H1 (cell line): ENCODE measurements at regions not wholly inside any gene's neighbourhood (a gene's known extent, or its start where the extent isn't known, plus 50 kb on each side); places are given as distances from the start of the nearest gene placed in this dataset.

Experiments used
- BRCA1 ChIP-seq: IDR thresholded peaks from 2 replicates; pipeline ENCODE4 v1.6.1; 2012; ENCODE audit warnings: low read depth, low read length, improper control_type of control experiment
- CEBPB ChIP-seq: IDR thresholded peaks from 2 replicates; pipeline ENCODE4 v1.6.1; 2012; ENCODE audit warnings: low read depth, low read length
- CTCF ChIP-seq, 3 experiments: IDR thresholded peaks; 1 replicate in 2 of 3; 2 replicates in 1 of 3; pipeline versions ENCODE4 v1.5.1 to v1.6.1; 2011; ENCODE audit warnings: low read length in 3 of 3, mild to moderate bottlenecking in 3 of 3, inconsistent platforms in 2 of 3, low read depth in 1 of 3, moderate library complexity in 1 of 3; ENCODE audit not compliant: insufficient read depth in 1 of 3; ENCODE audit errors: control extremely low read depth in 1 of 3
- HDAC2 ChIP-seq, 2 experiments: fragments of 300-600 bp in 1 of 2; sonication (generic) in 1 of 2; IDR thresholded peaks; 2 replicates each; pipeline ENCODE4 v1.6.1; 2011 to 2012; ENCODE audit warnings: low read depth in 2 of 2, low read length in 2 of 2, mild to moderate bottlenecking in 2 of 2, moderate library complexity in 2 of 2, borderline replicate concordance in 1 of 2, inconsistent platforms in 1 of 2
- JUN ChIP-seq: IDR thresholded peaks from 2 replicates; pipeline ENCODE4 v1.6.1; 2011; ENCODE audit warnings: low read depth, mild to moderate bottlenecking, improper control_type of control experiment, low read length
- MAX ChIP-seq: IDR thresholded peaks from 2 replicates; pipeline ENCODE4 v1.6.1; 2012; ENCODE audit warnings: inconsistent platforms
- POLR2A ChIP-seq, 2 experiments: IDR thresholded peaks; 1 replicate in 1 of 2; 2 replicates in 1 of 2; pipeline ENCODE4 v1.6.1; 2011; ENCODE audit warnings: low read depth in 2 of 2, low read length in 2 of 2, mild to moderate bottlenecking in 2 of 2; ENCODE audit errors: control extremely low read depth in 1 of 2
- POLR2AphosphoS5 ChIP-seq: IDR thresholded peaks from 2 replicates; pipeline ENCODE4 v1.6.1; 2011; ENCODE audit warnings: low read depth, low read length
- SIN3A ChIP-seq, 2 experiments: IDR thresholded peaks in 1 of 2; conservative IDR thresholded peaks in 1 of 2; 2 replicates each; pipeline ENCODE4 v1.6.1; 2011 to 2012; ENCODE audit warnings: low read length in 2 of 2, improper control_type of control experiment in 1 of 2, low read depth in 1 of 2, mild to moderate bottlenecking in 1 of 2
- SP4 ChIP-seq: IDR thresholded peaks from 2 replicates; pipeline ENCODE4 v1.6.1; 2012; ENCODE audit warnings: low read length, inconsistent platforms
- TEAD4 ChIP-seq: IDR thresholded peaks from 2 replicates; pipeline ENCODE4 v1.6.1; 2012; ENCODE audit warnings: low read depth, low read length, inconsistent platforms, mixed read lengths
- USF2 ChIP-seq: IDR thresholded peaks from 2 replicates; pipeline ENCODE4 v1.6.1; 2011; ENCODE audit warnings: low read length, improper control_type of control experiment
- YY1 ChIP-seq: IDR thresholded peaks from 2 replicates; pipeline ENCODE4 v1.6.1; 2011; ENCODE audit warnings: low read depth, mild to moderate bottlenecking, low read length
- ZNF274 ChIP-seq: IDR thresholded peaks from 2 replicates; pipeline ENCODE4 v1.7.0; 2012; ENCODE audit warnings: low read length, borderline replicate concordance; ENCODE audit errors: extremely low read depth

GRCh38 chr2:204257781-204258180, 287.5 kb upstream of the PARD3B start:
- TF ChIP-seq CTCF (IDR thresholded peaks at IDR 0.05; ENCODE audit: control extremely low read depth in 1 of 3, insufficient read depth in 1 of 3, low read depth in 1 of 3, low read length in 3 of 3), result no peak
- TF ChIP-seq POLR2A (IDR thresholded peaks at IDR 0.05; ENCODE audit: control extremely low read depth in 1 of 2, low read depth in 2 of 2, low read length in 2 of 2), result no peak
- no peak for TF ChIP-seq SP4
- no peak for TF ChIP-seq MAX
- TF ChIP-seq POLR2AphosphoS5, result no peak
- TF ChIP-seq ZNF274, result no peak
- no peak for TF ChIP-seq SIN3A (conservative IDR thresholded peaks at IDR 0.05 in 1 of 2, IDR thresholded peaks at IDR 0.05 in 1 of 2; ENCODE audit: low read depth in 1 of 2, low read length in 2 of 2)
- no peak for TF ChIP-seq TEAD4
- TF ChIP-seq CEBPB, result no peak
- TF ChIP-seq BRCA1, result no peak
- no peak for TF ChIP-seq USF2
- no peak for TF ChIP-seq YY1
- no peak for TF ChIP-seq JUN
- TF ChIP-seq HDAC2 (IDR thresholded peaks at IDR 0.05; ENCODE audit: borderline replicate concordance in 1 of 2, low read depth in 2 of 2, low read length in 2 of 2), result no peak
